T-cell (primary cell): ENCODE measurements at regions not wholly inside any gene's neighbourhood (a gene's known extent, or its start where the extent isn't known, plus 50 kb on each side); places are given as distances from the start of the nearest gene placed in this dataset.
"Not testable (repeated sequence)": the region's sequence is repeated elsewhere in the genome, so short reads cannot be mapped to it uniquely, and the experiment has no call there.

Experiments
- ATAC-seq, 4 experiments: fragments of 200-7000 bp in 3 of 4; fragments of 150-1000 bp in 1 of 4; cut with Tn5 transposase; replicated peaks in 1 of 4; 1 replicate in 3 of 4; 2 replicates in 1 of 4; pipeline ENCODE4 v1.10.0; 2021; ENCODE audit warnings: moderate library complexity in 3 of 4, mild to moderate bottlenecking in 2 of 4, moderate number of reproducible peaks in 1 of 4
- CTCF ChIA-PET, 2 donors: fragments of 300-600 bp; sonication (Branson Sonifier 250); formaldehyde crosslinking; loops; one replicate each; lab custom pipeline; 2022; ENCODE audit warnings: antibody characterized with exemption in 2 of 2; lab: Charles Lee
- POLR2A ChIA-PET, 2 donors: fragments of 300-600 bp; sonication (Branson Sonifier 250); formaldehyde crosslinking; loops; one replicate each; lab custom pipeline; 2022; ENCODE audit warnings: antibody characterized with exemption in 2 of 2; lab: Charles Lee
- DNase-seq, 35 experiments: peaks; one replicate each; pipeline versions ENCODE4 v3.0.0 to v3.0.0-alpha.2; 2013 to 2023
- H3K27ac ChIP-seq: one replicate; pipeline ENCODE4 v1.5.1; 2013; ENCODE audit warnings: low read length
- H3K27me3 ChIP-seq, 2 experiments: replicated peaks in 1 of 2; 1 replicate in 1 of 2; 2 replicates in 1 of 2; pipeline versions ENCODE4 v1.6.1 to v1.7.0; 2013; ENCODE audit warnings: low read length in 1 of 2, mixed read lengths in 1 of 2; ENCODE audit not compliant: control insufficient read depth in 2 of 2, insufficient read depth in 2 of 2; ENCODE audit errors: extremely low read depth in 1 of 2
- H3K36me3 ChIP-seq, 2 donors: 1 replicate in 1 of 2; 2 replicates in 1 of 2; pipeline versions ENCODE4 v1.6.1 to v1.7.0; 2013; ENCODE audit warnings: low read length in 1 of 2; ENCODE audit not compliant: control insufficient read depth in 2 of 2, insufficient read depth in 1 of 2; ENCODE audit errors: extremely low read depth in 1 of 2
- H3K4me1 ChIP-seq, 2 experiments: 1 replicate in 1 of 2; 2 replicates in 1 of 2; pipeline versions ENCODE4 v1.6.1 to v1.7.0; 2013; ENCODE audit warnings: low read length in 2 of 2, mixed read lengths in 1 of 2; ENCODE audit not compliant: insufficient read depth in 2 of 2, control insufficient read depth in 1 of 2; ENCODE audit errors: extremely low read depth in 1 of 2
- H3K4me3 ChIP-seq, 2 donors: 1 replicate in 1 of 2; 2 replicates in 1 of 2; pipeline versions ENCODE4 v1.5.1 to v1.7.0; 2013; ENCODE audit warnings: mild to moderate bottlenecking in 2 of 2, low read length in 1 of 2, moderate library complexity in 1 of 2; ENCODE audit not compliant: control insufficient read depth in 1 of 2; ENCODE audit errors: extremely low read depth in 1 of 2
- H3K9me3 ChIP-seq: 2 replicates; pipeline ENCODE4 v1.7.0; 2013
- H3K27ac Mint-ChIP-seq, 2 donors: one replicate each; pipeline ENCODE4 v1.8.0; 2020 to 2021; ENCODE audit warnings: mild to moderate bottlenecking in 2 of 2, mixed read lengths in 2 of 2
- H3K27me3 Mint-ChIP-seq, 2 donors: one replicate each; pipeline ENCODE4 v1.8.0; 2021 to 2022; ENCODE audit warnings: mixed read lengths in 2 of 2
- H3K36me3 Mint-ChIP-seq: one replicate; pipeline ENCODE4 v1.8.0; 2021; ENCODE audit warnings: mixed read lengths
- H3K4me1 Mint-ChIP-seq, 3 donors: one replicate each; pipeline ENCODE4 v1.8.0; 2020 to 2022; ENCODE audit warnings: mixed read lengths in 3 of 3, mild to moderate bottlenecking in 1 of 3
- H3K4me3 Mint-ChIP-seq, 3 donors: one replicate each; pipeline ENCODE4 v1.8.0; 2020 to 2022; ENCODE audit warnings: mild to moderate bottlenecking in 3 of 3, mixed read lengths in 3 of 3, moderate library complexity in 3 of 3
- H3K9me3 Mint-ChIP-seq, 3 donors: one replicate each; pipeline ENCODE4 v1.8.0; 2020 to 2022; ENCODE audit warnings: mixed read lengths in 3 of 3
- WGBS: methylation state at CpG from one replicate; pipeline ENCODE4 v1.1.5; 2013; ENCODE audit warnings: missing lambda C conversion rate; ENCODE audit not compliant: insufficient coverage; 5-methylcytosine and 5-hydroxymethylcytosine counted together

- Histone ChIP-seq H3K9me3 (no peaks in the 10 kb centered on the region), H3K4me3 (no peak overlapping the region), H3K27ac (no peak overlapping the region), H3K36me3 (no peaks in the 10 kb centered on the region), H3K4me1 (no peaks in the 10 kb centered on the region), H3K27me3 (peaks cover 0 to 11% of the 10 kb centered on the region in 2 experiments)
- ChIA-PET CTCF (no interaction called here), POLR2A (no interaction called here)
- Mint-ChIP-seq H3K27ac (no peak overlapping the region), H3K36me3 (no peaks in the 10 kb centered on the region), H3K27me3 (no peaks in the 10 kb centered on the region), H3K4me1 (no peaks in the 10 kb centered on the region), H3K4me3 (no peak overlapping the region), H3K9me3 (no peaks in the 10 kb centered on the region)
- WGBS: 85% methylated on average over 26 of the region's 29 CpGs
- no peak for ATAC-seq
- DNase-seq: peak in 1 of 35 experiments; percentile 23
Measured at GRCh38 chr13:18944501-18945068, 237.0 kb downstream of the TUBA3C start.

- peak in 1 of 35 experiments; percentile 22 for DNase-seq
- 86% methylated on average over 46 of the region's 47 CpGs for WGBS
Measured at GRCh38 chr13:18943721-18944391, 237.8 kb downstream of the TUBA3C start.

DNA sequence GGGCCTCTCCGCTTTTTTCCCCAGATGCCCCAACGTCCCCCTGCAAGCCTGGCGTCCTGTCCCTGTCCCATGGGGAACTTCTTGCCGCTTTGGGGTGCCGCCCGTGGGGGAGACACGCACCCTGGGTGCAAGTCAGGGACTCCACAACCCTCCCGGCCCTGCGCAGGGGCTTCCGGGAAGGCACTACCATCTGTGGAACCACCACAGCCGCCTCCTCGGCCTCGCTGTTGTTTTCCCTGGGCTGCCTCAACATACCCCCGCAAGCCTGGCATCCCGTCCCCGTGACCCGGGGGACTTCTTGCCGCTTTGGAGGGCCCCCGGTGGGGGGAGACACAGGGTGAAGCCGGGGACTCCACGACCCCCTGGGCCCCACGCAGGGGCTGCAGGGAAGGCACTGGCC is 238.4 kb downstream of the TUBA3C start:
- Histone ChIP-seq H3K36me3 (no peaks in the 10 kb centered on the region), H3K4me1 (no peaks in the 10 kb centered on the region), H3K27me3 (peaks cover 0 to 11% of the 10 kb centered on the region in 2 experiments), H3K27ac (no peak overlapping the region), H3K4me3 (no peak overlapping the region), H3K9me3 (no peaks in the 10 kb centered on the region)
- POLR2A ChIA-PET: no interaction called here
- no peaks in the 10 kb centered on the region for H3K36me3 Mint-ChIP-seq
- H3K4me3 Mint-ChIP-seq: no peak overlapping the region
- no peak for DNase-seq
- ATAC-seq: no peak
- H3K27me3 Mint-ChIP-seq: no peaks in the 10 kb centered on the region
- H3K9me3 Mint-ChIP-seq: no peaks in the 10 kb centered on the region
- WGBS: 91% methylated on average over 22 of the region's 22 CpGs
- no peak overlapping the region for H3K27ac Mint-ChIP-seq
- H3K4me1 Mint-ChIP-seq: no peaks in the 10 kb centered on the region
- CTCF ChIA-PET: no interaction called here

More at GRCh38 chr13:18943721-18944391, 237.8 kb downstream of the TUBA3C start:
- ChIA-PET CTCF (no interaction called here), POLR2A (no interaction called here)
- ATAC-seq: no peak
- H3K4me3 ChIP-seq: no peak overlapping the region
- H3K27ac ChIP-seq: no peak overlapping the region
- H3K4me1 ChIP-seq: no peaks in the 10 kb centered on the region
- no peaks in the 10 kb centered on the region for H3K36me3 Mint-ChIP-seq
- peaks cover 0 to 11% of the 10 kb centered on the region in 2 experiments for H3K27me3 ChIP-seq
- no peaks in the 10 kb centered on the region for H3K36me3 ChIP-seq
- H3K9me3 Mint-ChIP-seq: no peaks in the 10 kb centered on the region
- H3K4me3 Mint-ChIP-seq: no peak overlapping the region
- H3K4me1 Mint-ChIP-seq: no peaks in the 10 kb centered on the region
- no peak overlapping the region for H3K27ac Mint-ChIP-seq
- H3K9me3 ChIP-seq: no peaks in the 10 kb centered on the region
- H3K27me3 Mint-ChIP-seq: no peaks in the 10 kb centered on the region

- no peaks in the 10 kb centered on the region for H3K27me3 ChIP-seq
- Mint-ChIP-seq H3K9me3 (peaks cover 0 to 7% (median 0%) of the 10 kb centered on the region in 3 donors), H3K36me3 (no peaks in the 10 kb centered on the region), H3K27me3 (no peaks in the 10 kb centered on the region), H3K4me3 (no peak overlapping the region), H3K4me1 (no peaks in the 10 kb centered on the region), H3K27ac (no peak overlapping the region)
- ChIA-PET POLR2A (interaction anchor here in 1 of 2 donors (0.6 kb wide), 1 partner anchor 18 kb away, joined by 3 read pairs; no protein-coding TSS in a partner anchor), CTCF (no interaction called here)
- WGBS: 40% methylated on average over 1 of the region's 3 CpGs
- DNase-seq (no peak), ATAC-seq (no peak)
- H3K4me3 ChIP-seq: no peak overlapping the region
- no peak overlapping the region for H3K27ac ChIP-seq
- no peaks in the 10 kb centered on the region for H3K9me3 ChIP-seq
- no peaks in the 10 kb centered on the region for H3K4me1 ChIP-seq
- H3K36me3 ChIP-seq: no peaks in the 10 kb centered on the region
Measured at GRCh38 chr13:18936104-18936503, 245.5 kb downstream of the TUBA3C start.

- Histone ChIP-seq H3K27ac (no peak overlapping the region), H3K36me3 (no peaks in the 10 kb centered on the region), H3K4me1 (no peaks in the 10 kb centered on the region), H3K9me3 (no peaks in the 10 kb centered on the region), H3K27me3 (no peaks in the 10 kb centered on the region), H3K4me3 (no peak overlapping the region)
- Mint-ChIP-seq H3K9me3 (peaks cover 0 to 3% (median 0%) of the 10 kb centered on the region in 3 donors), H3K4me1 (no peaks in the 10 kb centered on the region), H3K4me3 (no peak overlapping the region), H3K27ac (no peak overlapping the region), H3K36me3 (no peaks in the 10 kb centered on the region), H3K27me3 (no peaks in the 10 kb centered on the region)
- ATAC-seq (no peak), DNase-seq (no peak)
- POLR2A ChIA-PET: no interaction called here
- WGBS: 61% methylated on average over 4 of the region's 4 CpGs
- CTCF ChIA-PET: no interaction called here
Measured at GRCh38 chr13:18921063-18921462, 260.6 kb downstream of the TUBA3C start.

- H3K27ac ChIP-seq, ATAC-seq, H3K4me1 Mint-ChIP-seq, H3K9me3 ChIP-seq, DNase-seq, POLR2A ChIA-PET, H3K4me1 ChIP-seq, H3K27me3 ChIP-seq, H3K27me3 Mint-ChIP-seq, CTCF ChIA-PET, H3K36me3 Mint-ChIP-seq, H3K36me3 ChIP-seq, H3K4me3 Mint-ChIP-seq, H3K27ac Mint-ChIP-seq, H3K4me3 ChIP-seq: not testable (repeated sequence)
- peaks cover 11 to 22% (median 18%) of the 10 kb centered on the region in 3 donors for H3K9me3 Mint-ChIP-seq
- WGBS: 97% methylated on average over 6 of the region's 12 CpGs
Measured at GRCh38 chr13:18905096-18905495, 276.5 kb downstream of the TUBA3C start.
